HUES48 (cell line): ENCODE measurements at regions not wholly inside any gene's neighbourhood (a gene's known extent, or its start where the extent isn't known, plus 50 kb on each side); places are given as distances from the start of the nearest gene placed in this dataset.
"Not testable (repeated sequence)": the region's sequence is repeated elsewhere in the genome, so short reads cannot be mapped to it uniquely, and the experiment has no call there.

Experiments used
- H3K27ac ChIP-seq: one replicate; pipeline ENCODE4 v1.7.0; 2013; ENCODE audit warnings: low read depth, low read length, inconsistent platforms
- H3K27me3 ChIP-seq: 2 replicates; pipeline ENCODE4 v1.6.1; 2013; ENCODE audit warnings: mild to moderate bottlenecking, low read length; ENCODE audit not compliant: control insufficient read depth, insufficient read depth
- H3K36me3 ChIP-seq: 2 replicates; pipeline ENCODE4 v1.6.1; 2013; ENCODE audit warnings: low read length; ENCODE audit not compliant: control insufficient read depth, insufficient read depth
- H3K4me1 ChIP-seq: 2 replicates; pipeline ENCODE4 v1.6.1; 2013; ENCODE audit warnings: mild to moderate bottlenecking, low read length; ENCODE audit not compliant: control insufficient read depth, insufficient read depth
- H3K4me3 ChIP-seq: 2 replicates; pipeline ENCODE4 v1.5.1; 2013; ENCODE audit warnings: mild to moderate bottlenecking, low read depth, low read length
- H3K9ac ChIP-seq: 2 replicates; pipeline ENCODE4 v1.6.1; 2013; ENCODE audit warnings: mild to moderate bottlenecking, low read depth, low read length, moderate library complexity
- H3K9me3 ChIP-seq: 2 replicates; pipeline ENCODE4 v1.6.1; 2013; ENCODE audit warnings: low read length; ENCODE audit not compliant: control insufficient read depth, insufficient read depth

DNA sequence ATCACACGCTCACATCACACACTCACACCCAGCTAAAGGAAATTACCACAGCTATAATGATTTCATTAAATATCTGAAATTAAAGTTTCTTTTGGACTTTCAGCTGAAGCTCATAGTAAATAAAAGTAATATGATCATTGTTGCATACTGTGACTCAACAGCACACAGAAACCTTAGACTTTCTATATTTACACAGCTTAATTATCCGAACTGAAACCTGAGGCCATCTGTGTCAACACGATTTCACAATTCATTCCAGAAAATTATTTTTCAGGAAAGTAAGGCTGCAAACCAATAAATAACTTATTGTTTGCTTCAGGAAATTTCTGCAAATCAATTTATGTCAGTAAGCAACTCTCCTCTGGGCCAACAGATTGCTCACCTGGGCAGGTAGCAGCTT, 1352.2 kb upstream of the CDH18 start:
- H3K4me1 ChIP-seq, H3K36me3 ChIP-seq, H3K4me3 ChIP-seq, H3K9ac ChIP-seq, H3K27me3 ChIP-seq, H3K27ac ChIP-seq, H3K9me3 ChIP-seq: not testable (repeated sequence)

GRCh38 chr5:21336478-21336877, 1348.5 kb upstream of the CDH18 start:
- not testable (repeated sequence) for H3K9me3 ChIP-seq, H3K27me3 ChIP-seq

DNA sequence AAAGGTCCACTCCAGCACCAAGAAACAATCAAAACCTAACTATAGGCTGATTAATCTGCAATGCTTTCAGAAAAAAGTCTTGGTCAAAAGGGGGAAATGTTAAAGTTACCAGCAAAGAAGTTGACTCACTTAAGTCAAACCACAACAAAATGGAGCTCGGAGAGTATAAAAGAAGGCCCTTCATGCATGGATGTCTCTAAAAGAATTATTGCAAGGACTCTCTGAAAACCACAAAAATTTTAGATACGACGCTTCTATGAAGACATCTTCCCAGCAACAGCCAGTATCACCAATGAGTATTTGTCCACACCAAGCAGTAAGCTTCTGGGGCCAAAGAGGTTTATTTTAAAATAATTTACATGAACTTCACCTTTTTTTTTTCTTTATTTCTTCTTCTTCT, 1327.4 kb upstream of the CDH18 start:
- not testable (repeated sequence) for H3K36me3 ChIP-seq, H3K9me3 ChIP-seq, H3K27ac ChIP-seq, H3K27me3 ChIP-seq, H3K4me1 ChIP-seq, H3K4me3 ChIP-seq, H3K9ac ChIP-seq

More at GRCh38 chr5:21336478-21336877, 1348.5 kb upstream of the CDH18 start:
- H3K27ac ChIP-seq, H3K4me3 ChIP-seq, H3K36me3 ChIP-seq, H3K9ac ChIP-seq, H3K4me1 ChIP-seq: not testable (repeated sequence)

DNA sequence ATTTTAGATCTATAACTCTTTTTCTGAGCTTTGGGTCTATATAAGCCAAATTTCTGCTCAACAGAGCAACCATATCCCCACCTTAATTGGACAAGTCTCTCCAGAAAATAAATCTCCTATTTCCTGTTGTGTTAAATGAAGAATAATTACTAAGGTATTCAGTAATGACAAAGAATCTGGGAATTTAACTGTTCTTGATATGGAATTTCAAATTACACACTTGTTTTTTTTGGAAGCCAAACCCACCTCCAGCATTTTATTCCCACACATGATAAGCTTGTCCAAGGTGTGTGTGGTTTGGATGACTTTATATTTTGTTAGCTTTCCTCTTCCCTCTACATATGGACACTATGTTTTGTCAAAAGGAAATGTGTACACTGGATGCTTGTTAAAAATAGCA, 1313.2 kb upstream of the CDH18 start:
- H3K27ac ChIP-seq, H3K9ac ChIP-seq, H3K27me3 ChIP-seq, H3K4me1 ChIP-seq, H3K36me3 ChIP-seq, H3K9me3 ChIP-seq, H3K4me3 ChIP-seq: not testable (repeated sequence)

GRCh38 chr5:21274361-21274760, 1286.4 kb upstream of the CDH18 start:
- H3K9me3 ChIP-seq, H3K27ac ChIP-seq, H3K27me3 ChIP-seq, H3K9ac ChIP-seq, H3K36me3 ChIP-seq, H3K4me1 ChIP-seq, H3K4me3 ChIP-seq: not testable (repeated sequence)

DNA sequence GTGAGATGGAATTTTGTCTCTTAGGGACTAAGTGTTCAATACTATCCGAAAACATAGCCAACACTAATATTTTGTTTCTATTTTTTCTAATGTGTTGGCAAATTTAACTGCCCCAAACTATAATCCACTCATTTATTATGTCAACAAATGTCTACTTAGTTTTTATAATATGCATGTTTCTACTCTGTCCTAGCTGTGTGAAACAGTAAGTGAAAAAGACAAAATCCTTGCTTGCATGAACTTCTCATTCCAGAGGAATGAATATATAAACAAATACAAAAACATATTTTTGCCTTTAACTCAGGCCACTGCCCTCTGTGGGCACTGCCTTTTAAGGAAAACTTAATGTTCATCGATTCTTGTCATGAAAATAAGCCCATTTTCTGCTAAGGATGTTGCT, 1275.4 kb upstream of the CDH18 start:
- Histone ChIP-seq H3K27ac (no peak overlapping the region), H3K9me3 (no peaks in the 10 kb centered on the region), H3K4me3 (no peak overlapping the region), H3K4me1 (no peaks in the 10 kb centered on the region), H3K27me3 (no peaks in the 10 kb centered on the region), H3K9ac (no peak overlapping the region), H3K36me3 (no peaks in the 10 kb centered on the region)

DNA sequence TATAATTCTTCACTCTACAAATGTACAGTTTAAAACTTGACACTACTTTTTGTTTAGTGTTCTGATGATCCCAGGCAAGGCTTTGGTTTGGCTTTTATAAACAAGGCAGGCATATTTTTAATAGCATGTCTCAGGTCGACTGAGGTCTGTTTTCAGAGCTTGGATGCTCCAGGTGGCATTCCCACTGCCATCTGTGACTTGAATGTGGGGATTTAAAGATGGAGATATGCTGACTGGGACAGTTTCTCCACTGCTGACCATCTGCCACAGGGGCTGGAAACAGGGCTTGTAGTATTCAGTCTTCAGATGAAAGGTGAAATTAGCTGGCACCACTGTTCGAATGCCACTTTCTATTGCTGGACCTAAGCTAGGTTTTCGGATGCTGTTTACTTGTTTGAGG, 1266.2 kb upstream of the CDH18 start:
- H3K4me3 ChIP-seq = no peak overlapping the region

DNA sequence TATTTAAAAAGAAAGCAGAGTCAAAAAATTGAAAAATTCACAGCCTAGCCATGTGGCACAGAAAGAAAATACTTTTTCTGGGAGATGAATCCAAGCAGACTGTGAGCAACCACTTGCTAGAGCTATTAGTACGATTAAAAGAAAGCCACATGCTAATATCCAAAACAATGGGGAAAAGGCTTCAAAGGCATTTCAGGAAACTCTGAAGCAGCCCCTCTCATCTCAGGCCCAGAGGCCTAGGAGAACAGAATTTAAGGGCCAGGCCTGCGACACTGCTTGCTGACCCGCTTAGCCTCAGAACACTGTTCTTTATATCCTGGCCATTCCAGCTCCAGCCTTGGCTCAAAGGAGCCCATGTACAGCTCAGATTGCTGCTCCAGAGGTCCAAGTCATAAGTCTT, 1257.0 kb upstream of the CDH18 start:
- Histone ChIP-seq H3K27ac (no peak overlapping the region), H3K9ac (no peak overlapping the region), H3K4me3 (no peak overlapping the region), H3K9me3 (no peaks in the 10 kb centered on the region), H3K27me3 (no peaks in the 10 kb centered on the region), H3K4me1 (peaks cover 4% of the 10 kb centered on the region), H3K36me3 (no peaks in the 10 kb centered on the region)

More for the DNA sequence above, 1266.2 kb upstream of the CDH18 start:
- H3K9me3 ChIP-seq = peaks cover 6% of the 10 kb centered on the region; the same call in 1 of the 2 replicates
- no peaks in the 10 kb centered on the region for H3K4me1 ChIP-seq
- H3K27me3 ChIP-seq = no peaks in the 10 kb centered on the region
- H3K27ac ChIP-seq = no peak overlapping the region
- no peak overlapping the region for H3K9ac ChIP-seq
- H3K36me3 ChIP-seq = no peaks in the 10 kb centered on the region

- Histone ChIP-seq H3K9me3 (no peaks in the 10 kb centered on the region), H3K27ac (no peak overlapping the region), H3K27me3 (no peaks in the 10 kb centered on the region), H3K36me3 (no peaks in the 10 kb centered on the region), H3K9ac (no peak overlapping the region), H3K4me1 (no peaks in the 10 kb centered on the region), H3K4me3 (no peak overlapping the region)
These were observed 1250.8 kb upstream of the CDH18 start for GRCh38 chr5:21238786-21239185.

- Histone ChIP-seq H3K9me3 (no peaks in the 10 kb centered on the region), H3K27me3 (no peaks in the 10 kb centered on the region), H3K4me1 (no peaks in the 10 kb centered on the region), H3K4me3 (no peak overlapping the region), H3K9ac (no peak overlapping the region), H3K27ac (no peak overlapping the region), H3K36me3 (no peaks in the 10 kb centered on the region)
These were observed 1249.5 kb upstream of the CDH18 start for GRCh38 chr5:21237461-21237860.

- Histone ChIP-seq H3K27ac (no peak overlapping the region), H3K4me1 (no peaks in the 10 kb centered on the region), H3K9ac (no peak overlapping the region), H3K9me3 (no peaks in the 10 kb centered on the region), H3K4me3 (no peak overlapping the region), H3K36me3 (no peaks in the 10 kb centered on the region), H3K27me3 (no peaks in the 10 kb centered on the region)
These were observed 1249.0 kb upstream of the CDH18 start for GRCh38 chr5:21236971-21237427.

DNA sequence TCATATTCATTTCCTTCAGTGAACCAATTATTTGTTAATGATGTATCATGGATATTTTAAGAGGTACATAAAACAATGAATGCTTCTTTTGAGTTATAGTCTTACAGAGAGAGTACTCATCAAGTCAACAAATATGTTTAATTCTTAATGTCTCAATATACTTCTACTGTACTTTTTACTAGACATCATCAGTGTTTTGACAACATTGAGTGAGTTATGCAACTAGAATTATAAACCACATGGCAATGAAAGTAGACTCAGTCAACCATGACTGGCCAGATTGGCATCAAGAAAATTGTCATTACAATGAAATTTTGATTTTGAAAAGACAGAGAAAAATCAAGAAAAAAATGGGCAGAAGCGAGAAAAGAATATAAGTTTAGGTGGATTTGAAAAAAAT, 1248.1 kb upstream of the CDH18 start:
- Histone ChIP-seq H3K4me3 (no peak overlapping the region), H3K27ac (no peak overlapping the region), H3K4me1 (no peaks in the 10 kb centered on the region), H3K9me3 (no peaks in the 10 kb centered on the region), H3K27me3 (no peaks in the 10 kb centered on the region), H3K9ac (no peak overlapping the region), H3K36me3 (no peaks in the 10 kb centered on the region)
